ENCODE measurements at regions not wholly inside any gene's neighbourhood (a gene's known extent, or its start where the extent isn't known, plus 50 kb on each side); places are given as distances from the start of the nearest gene placed in this dataset.

GRCh38 chr5:165003283-165003682 is 1497.9 kb downstream of the MAT2B start:
- Mint-ChIP-seq H3K27ac (no peak overlapping the region), H3K4me3 (no peak overlapping the region), H3K4me1 (no peaks in the 10 kb centered on the region), H3K9me3 (peaks cover 0 to 10% (median 3%) of the 10 kb centered on the region in 8 donors), H3K27me3 (no peaks in the 10 kb centered on the region), H3K36me3 (no peaks in the 10 kb centered on the region)
- no peak for DNase-seq
- Histone ChIP-seq H3K9me3 (ENCODE audit: control insufficient read depth in 1 of 2, low read length in 2 of 2) (no peaks in the 10 kb centered on the region), H3K27ac (ENCODE audit: low read depth, low read length) (no peak overlapping the region), H3K4me3 (ENCODE audit: low read length in 2 of 2) (no peak overlapping the region), H3K36me3 (ENCODE audit: insufficient read depth, low read length) (no peaks in the 10 kb centered on the region), H3K4me1 (ENCODE audit: insufficient read depth, low read length) (no peaks in the 10 kb centered on the region), H3K27me3 (ENCODE audit: insufficient read depth, low read length) (no peaks in the 10 kb centered on the region)
- intact Hi-C loops (cut with micrococcal nuclease): no loop called here
- ChIA-PET CTCF (ENCODE audit: partially characterized antibody) (no interaction called here), POLR2A (ENCODE audit: partially characterized antibody) (no interaction called here)

- ChIA-PET POLR2A (ENCODE audit: partially characterized antibody) (no interaction called here), CTCF (ENCODE audit: partially characterized antibody) (no interaction called here)
- H3K4me1 Mint-ChIP-seq: no peaks in the 10 kb centered on the region
- H3K27me3 Mint-ChIP-seq: no peaks in the 10 kb centered on the region
- H3K4me1 ChIP-seq (ENCODE audit: insufficient read depth, low read length): no peaks in the 10 kb centered on the region
- no peak overlapping the region for H3K27ac Mint-ChIP-seq
- no peak overlapping the region for H3K4me3 Mint-ChIP-seq
- peaks cover 0 to 9% (median under 1%) of the 10 kb centered on the region in 8 donors for H3K9me3 Mint-ChIP-seq
- H3K9me3 ChIP-seq (ENCODE audit: control insufficient read depth in 1 of 2, low read length in 2 of 2): no peaks in the 10 kb centered on the region
- no peaks in the 10 kb centered on the region for H3K36me3 ChIP-seq (ENCODE audit: insufficient read depth, low read length)
- no peaks in the 10 kb centered on the region for H3K36me3 Mint-ChIP-seq
- H3K27me3 ChIP-seq (ENCODE audit: insufficient read depth, low read length): no peaks in the 10 kb centered on the region
- intact Hi-C loops (cut with micrococcal nuclease): no loop called here
- no peak overlapping the region for H3K27ac ChIP-seq (ENCODE audit: low read depth, low read length)
- DNase-seq: no peak
- no peak overlapping the region for H3K4me3 ChIP-seq (ENCODE audit: low read length in 2 of 2)
Measured at GRCh38 chr5:165004175-165004574, 1498.8 kb downstream of the MAT2B start.

- Mint-ChIP-seq H3K27me3 (no peaks in the 10 kb centered on the region), H3K4me3 (no peak overlapping the region), H3K4me1 (no peaks in the 10 kb centered on the region), H3K27ac (no peak overlapping the region), H3K9me3 (peaks cover 0 to 11% (median 4%) of the 10 kb centered on the region in 8 donors), H3K36me3 (no peaks in the 10 kb centered on the region)
- no peak overlapping the region for H3K27ac ChIP-seq (ENCODE audit: low read depth, low read length)
- no peaks in the 10 kb centered on the region for H3K4me1 ChIP-seq (ENCODE audit: insufficient read depth, low read length)
- no peaks in the 10 kb centered on the region for H3K9me3 ChIP-seq (ENCODE audit: control insufficient read depth in 1 of 2, low read length in 2 of 2)
- H3K4me3 ChIP-seq (ENCODE audit: low read length in 2 of 2): no peak overlapping the region
- H3K27me3 ChIP-seq (ENCODE audit: insufficient read depth, low read length): no peaks in the 10 kb centered on the region
- DNase-seq: no peak
- ChIA-PET CTCF (ENCODE audit: partially characterized antibody) (no interaction called here), POLR2A (ENCODE audit: partially characterized antibody) (no interaction called here)
- intact Hi-C loops (cut with micrococcal nuclease): no loop called here
- no peaks in the 10 kb centered on the region for H3K36me3 ChIP-seq (ENCODE audit: insufficient read depth, low read length)
Measured at GRCh38 chr5:165014439-165014838, 1509.0 kb downstream of the MAT2B start.

DNA sequence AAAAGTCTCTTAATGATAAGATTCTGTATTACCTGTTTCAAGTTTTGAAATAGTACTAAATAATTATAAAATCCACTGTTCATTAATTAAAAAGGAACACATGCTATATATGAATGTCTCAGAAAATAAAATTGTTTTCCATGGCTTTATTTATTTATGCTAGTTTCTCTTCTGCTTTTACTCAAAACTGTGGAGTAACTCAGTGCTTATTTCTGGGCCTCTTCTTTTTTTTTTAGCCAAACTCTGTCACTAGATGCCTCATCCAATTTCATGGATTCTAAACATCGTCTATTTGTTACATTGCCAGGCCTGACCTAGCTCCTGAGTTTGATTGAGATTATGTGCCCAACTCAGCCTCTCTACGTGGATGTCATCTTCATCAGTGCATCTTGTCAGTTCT is 1509.7 kb downstream of the MAT2B start:
- ChIA-PET POLR2A (ENCODE audit: partially characterized antibody) (no interaction called here), CTCF (ENCODE audit: partially characterized antibody) (no interaction called here)
- Histone ChIP-seq H3K9me3 (ENCODE audit: control insufficient read depth in 1 of 2, low read length in 2 of 2) (no peaks in the 10 kb centered on the region), H3K27ac (ENCODE audit: low read depth, low read length) (no peak overlapping the region), H3K4me3 (ENCODE audit: low read length in 2 of 2) (no peak overlapping the region), H3K27me3 (ENCODE audit: insufficient read depth, low read length) (no peaks in the 10 kb centered on the region), H3K4me1 (ENCODE audit: insufficient read depth, low read length) (no peaks in the 10 kb centered on the region), H3K36me3 (ENCODE audit: insufficient read depth, low read length) (no peaks in the 10 kb centered on the region)
- intact Hi-C loops (cut with micrococcal nuclease): no loop called here
- H3K9me3 Mint-ChIP-seq: peaks cover 0 to 11% (median 4%) of the 10 kb centered on the region in 8 donors
- no peaks in the 10 kb centered on the region for H3K36me3 Mint-ChIP-seq
- no peak for DNase-seq
- H3K4me1 Mint-ChIP-seq: no peaks in the 10 kb centered on the region
- H3K27ac Mint-ChIP-seq: no peak overlapping the region
- H3K4me3 Mint-ChIP-seq: no peak overlapping the region
- H3K27me3 Mint-ChIP-seq: no peaks in the 10 kb centered on the region

- H3K9me3 Mint-ChIP-seq: peaks cover 0 to 11% (median 4%) of the 10 kb centered on the region in 8 donors
- H3K27me3 Mint-ChIP-seq: no peaks in the 10 kb centered on the region
- DNase-seq: no peak
- H3K4me3 Mint-ChIP-seq: no peak overlapping the region
- intact Hi-C loops (cut with micrococcal nuclease): no loop called here
- no peaks in the 10 kb centered on the region for H3K27me3 ChIP-seq (ENCODE audit: insufficient read depth, low read length)
- no peak overlapping the region for H3K4me3 ChIP-seq (ENCODE audit: low read length in 2 of 2)
- H3K4me1 Mint-ChIP-seq: no peaks in the 10 kb centered on the region
- H3K36me3 ChIP-seq (ENCODE audit: insufficient read depth, low read length): no peaks in the 10 kb centered on the region
- no peak overlapping the region for H3K27ac ChIP-seq (ENCODE audit: low read depth, low read length)
- no peaks in the 10 kb centered on the region for H3K4me1 ChIP-seq (ENCODE audit: insufficient read depth, low read length)
- H3K9me3 ChIP-seq (ENCODE audit: control insufficient read depth in 1 of 2, low read length in 2 of 2): no peaks in the 10 kb centered on the region
- H3K27ac Mint-ChIP-seq: no peak overlapping the region
- ChIA-PET CTCF (ENCODE audit: partially characterized antibody) (no interaction called here), POLR2A (ENCODE audit: partially characterized antibody) (no interaction called here)
- H3K36me3 Mint-ChIP-seq: no peaks in the 10 kb centered on the region
Measured at GRCh38 chr5:165015547-165015946, 1510.1 kb downstream of the MAT2B start.

GRCh38 chr5:165026971-165027370 is 1521.6 kb downstream of the MAT2B start:
- Mint-ChIP-seq H3K27me3 (no peaks in the 10 kb centered on the region), H3K4me1 (no peaks in the 10 kb centered on the region), H3K4me3 (no peak overlapping the region), H3K27ac (no peak overlapping the region), H3K36me3 (no peaks in the 10 kb centered on the region), H3K9me3 (peaks cover 6 to 38% (median 11%) of the 10 kb centered on the region in 8 donors)
- Histone ChIP-seq H3K4me1 (ENCODE audit: insufficient read depth, low read length) (no peaks in the 10 kb centered on the region), H3K27ac (ENCODE audit: low read depth, low read length) (no peak overlapping the region), H3K36me3 (ENCODE audit: insufficient read depth, low read length) (no peaks in the 10 kb centered on the region), H3K27me3 (ENCODE audit: insufficient read depth, low read length) (no peaks in the 10 kb centered on the region), H3K4me3 (ENCODE audit: low read length in 2 of 2) (no peak overlapping the region), H3K9me3 (ENCODE audit: control insufficient read depth in 1 of 2, low read length in 2 of 2) (no peaks in the 10 kb centered on the region)
- CTCF ChIA-PET (ENCODE audit: partially characterized antibody): no interaction called here
- intact Hi-C loops (cut with micrococcal nuclease): no loop called here
- POLR2A ChIA-PET (ENCODE audit: partially characterized antibody): interaction anchor here (0.6 kb wide), 1 partner anchor 763 kb away, joined by 3 read pairs; no protein-coding TSS in a partner anchor
- DNase-seq: no peak

GRCh38 chr5:165028356-165028755 is 1522.9 kb downstream of the MAT2B start:
- Mint-ChIP-seq H3K4me3 (no peak overlapping the region), H3K36me3 (no peaks in the 10 kb centered on the region), H3K9me3 (peaks cover 2 to 30% (median 10%) of the 10 kb centered on the region in 8 donors), H3K27me3 (no peaks in the 10 kb centered on the region), H3K27ac (no peak overlapping the region), H3K4me1 (no peaks in the 10 kb centered on the region)
- Histone ChIP-seq H3K9me3 (ENCODE audit: control insufficient read depth in 1 of 2, low read length in 2 of 2) (no peaks in the 10 kb centered on the region), H3K4me1 (ENCODE audit: insufficient read depth, low read length) (no peaks in the 10 kb centered on the region), H3K27me3 (ENCODE audit: insufficient read depth, low read length) (no peaks in the 10 kb centered on the region), H3K27ac (ENCODE audit: low read depth, low read length) (no peak overlapping the region), H3K4me3 (ENCODE audit: low read length in 2 of 2) (no peak overlapping the region), H3K36me3 (ENCODE audit: insufficient read depth, low read length) (no peaks in the 10 kb centered on the region)
- intact Hi-C loops (cut with micrococcal nuclease): no loop called here
- POLR2A ChIA-PET (ENCODE audit: partially characterized antibody): no interaction called here
- no peak for DNase-seq
- CTCF ChIA-PET (ENCODE audit: partially characterized antibody): no interaction called here

Data from CD4-positive, alpha-beta memory T cell (primary cell).